ENCODE measurements at regions not wholly inside any gene's neighbourhood (a gene's known extent, or its start where the extent isn't known, plus 50 kb on each side); places are given as distances from the start of the nearest gene placed in this dataset.

GRCh38 chr13:20350382-20350763, 118.3 kb upstream of the GJB6 start:
- no peak overlapping the region for H3K4me3 ChIP-seq
- in situ Hi-C loops (cut with MboI) (no loop called here), intact Hi-C loops (cut with micrococcal nuclease; ENCODE audit: unreplicated experiment) (no loop called here)
- CTCF ChIA-PET, result no interaction called here
- SMC1A ChIA-PET (ENCODE audit: uncharacterized antibody, unreplicated experiment), result no interaction called here
- no peak overlapping the region for H3K27ac ChIP-seq (ENCODE audit: control insufficient read depth, insufficient read depth)
- no peak overlapping the region for H3K9ac ChIP-seq (ENCODE audit: control insufficient read depth, insufficient read depth, low read length)
- BruUV-seq (replicated peaks), result no TSS peak
- no peaks in the 10 kb centered on the region for H3K79me2 ChIP-seq (ENCODE audit: control insufficient read depth, insufficient read depth, low read length)
- H3K9me3 ChIP-seq (replicated peaks; ENCODE audit: control insufficient read depth, insufficient read depth, low read length), result no peaks in the 10 kb centered on the region
- no peak for DNase-seq (ENCODE audit: low read depth, low spot score)
- H3K27me3 ChIP-seq (replicated peaks in 1 of 2; ENCODE audit: control insufficient read depth in 2 of 2, insufficient read depth in 2 of 2, low read length in 1 of 2), result no peaks in the 10 kb centered on the region
- H3K4me1 ChIP-seq (ENCODE audit: control insufficient read depth, insufficient read depth, low read length), result no peaks in the 10 kb centered on the region
- no peak overlapping the region for H3K4me2 ChIP-seq (ENCODE audit: control insufficient read depth, insufficient read depth)
- no peak for ATAC-seq
- FAIRE-seq, result no peak
- no peaks in the 10 kb centered on the region for H3K36me3 ChIP-seq (ENCODE audit: control insufficient read depth in 2 of 2, insufficient read depth in 2 of 2, low read length in 1 of 2)
- TF ChIP-seq CBFB (IDR thresholded peaks at IDR 0.05; ENCODE audit: low read depth) (no peak), NRF1 (conservative IDR thresholded peaks at IDR 0.05; ENCODE audit: low read depth, low read length) (no peak), POLR2AphosphoS5 (IDR thresholded peaks at IDR 0.05; ENCODE audit: low read length) (no peak), SP1 (IDR thresholded peaks at IDR 0.05; ENCODE audit: low read depth, low read length) (no peak), SREBF2 (IDR thresholded peaks at IDR 0.05; ENCODE audit: low read length) (no peak), DPF2 (IDR thresholded peaks at IDR 0.05) (no peak), MAX (IDR thresholded peaks at IDR 0.05; ENCODE audit: low read depth, low read length) (no peak), JUND (IDR thresholded peaks at IDR 0.05; ENCODE audit: low read depth, low read length) (no peak), LARP7 (IDR thresholded peaks at IDR 0.05) (no peak), PML (IDR thresholded peaks at IDR 0.05; ENCODE audit: low read length) (no peak), USF1 (IDR thresholded peaks at IDR 0.05; ENCODE audit: borderline replicate concordance, extremely low read length, insufficient read depth, low read depth, low read length) (no peak), TBL1XR1 (IDR thresholded peaks at IDR 0.05; ENCODE audit: low read depth, low read length) (no peak), CEBPB (IDR thresholded peaks at IDR 0.05; ENCODE audit: borderline replicate concordance in 1 of 2, low read depth in 2 of 2, low read length in 2 of 2) (no peak), SPI1 (IDR thresholded peaks at IDR 0.05; ENCODE audit: borderline replicate concordance, insufficient read depth, low read depth, low read length) (no peak), ZNF592 (IDR thresholded peaks at IDR 0.05) (no peak), SIX5 (IDR thresholded peaks at IDR 0.05; ENCODE audit: low read depth, low read length, severe bottlenecking) (no peak), SMC3 (IDR thresholded peaks at IDR 0.05; ENCODE audit: borderline replicate concordance, low read length) (no peak)
- H4K20me1 ChIP-seq (ENCODE audit: control insufficient read depth, insufficient read depth), result no peaks in the 10 kb centered on the region
- H2AFZ ChIP-seq (ENCODE audit: control insufficient read depth, low read depth, low read length), result no peak overlapping the region
- 63% methylated on average over 3 of the region's 3 CpGs for WGBS (ENCODE audit: insufficient coverage, insufficient replicate concordance, low lambda C conversion rate, missing lambda C conversion rate)
- POLR2A ChIA-PET, result no interaction called here
- RAD21 ChIA-PET (ENCODE audit: unreplicated experiment), result no interaction called here
